ENCODE measurements at regions not wholly inside any gene's neighbourhood (a gene's known extent, or its start where the extent isn't known, plus 50 kb on each side); places are given as distances from the start of the nearest gene placed in this dataset.

- no peak overlapping the region for H3K4me3 ChIP-seq (ENCODE audit: low read depth, poor library complexity, severe bottlenecking)
- intact Hi-C loops (cut with DNase I; ENCODE audit: low total_unique reads): no loop called here
- DNase-seq (ENCODE audit: low spot score in 2 of 2): no peak
- WGBS, 2 donors: 23 to 24% methylated on average over 2 of the region's 2 CpGs
- no peak for TF ChIP-seq POLR2A (IDR thresholded peaks at IDR 0.05)
- TF ChIP-seq, protein P1, sequence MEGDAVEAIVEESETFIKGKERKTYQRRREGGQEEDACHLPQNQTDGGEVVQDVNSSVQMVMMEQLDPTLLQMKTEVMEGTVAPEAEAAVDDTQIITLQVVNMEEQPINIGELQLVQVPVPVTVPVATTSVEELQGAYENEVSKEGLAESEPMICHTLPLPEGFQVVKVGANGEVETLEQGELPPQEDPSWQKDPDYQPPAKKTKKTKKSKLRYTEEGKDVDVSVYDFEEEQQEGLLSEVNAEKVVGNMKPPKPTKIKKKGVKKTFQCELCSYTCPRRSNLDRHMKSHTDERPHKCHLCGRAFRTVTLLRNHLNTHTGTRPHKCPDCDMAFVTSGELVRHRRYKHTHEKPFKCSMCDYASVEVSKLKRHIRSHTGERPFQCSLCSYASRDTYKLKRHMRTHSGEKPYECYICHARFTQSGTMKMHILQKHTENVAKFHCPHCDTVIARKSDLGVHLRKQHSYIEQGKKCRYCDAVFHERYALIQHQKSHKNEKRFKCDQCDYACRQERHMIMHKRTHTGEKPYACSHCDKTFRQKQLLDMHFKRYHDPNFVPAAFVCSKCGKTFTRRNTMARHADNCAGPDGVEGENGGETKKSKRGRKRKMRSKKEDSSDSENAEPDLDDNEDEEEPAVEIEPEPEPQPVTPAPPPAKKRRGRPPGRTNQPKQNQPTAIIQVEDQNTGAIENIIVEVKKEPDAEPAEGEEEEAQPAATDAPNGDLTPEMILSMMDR (IDR thresholded peaks at IDR 0.05): no peak
These were observed 378.9 kb downstream of the SLCO4C1 start for GRCh38 chr5:101917166-101917565.

GRCh38 chr5:101915554-101915953 lies 380.5 kb downstream of the SLCO4C1 start:
- TF ChIP-seq, protein P1 (IDR thresholded peaks at IDR 0.05): no peak
- no peak for TF ChIP-seq POLR2A (IDR thresholded peaks at IDR 0.05)
- no peak overlapping the region for H3K4me3 ChIP-seq (ENCODE audit: low read depth, poor library complexity, severe bottlenecking)
- no peak for DNase-seq (ENCODE audit: low spot score in 2 of 2)
- intact Hi-C loops (cut with DNase I; ENCODE audit: low total_unique reads): no loop called here
- 74 to 78% methylated on average over 7 of the region's 7 CpGs for whole genome bisulfite sequencing, 2 donors

DNA sequence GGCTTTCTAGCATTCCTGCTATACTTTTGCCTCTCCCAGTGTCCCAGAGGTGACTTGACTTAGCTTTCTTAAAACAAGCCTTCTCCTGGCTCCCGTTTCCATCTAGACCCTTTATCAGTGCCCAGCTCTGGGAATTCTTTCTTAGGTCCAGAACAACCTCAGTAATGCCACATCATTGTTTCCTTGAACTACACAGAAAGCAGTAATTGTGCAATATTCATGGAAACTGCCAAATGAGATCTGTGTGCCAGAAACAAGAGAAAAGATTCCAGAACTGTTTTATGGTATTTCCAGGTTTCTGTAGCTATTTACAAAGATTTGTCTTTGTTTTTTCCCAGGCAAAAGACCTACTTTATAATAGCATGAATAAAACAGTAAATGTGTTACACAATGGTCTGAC lies 391.3 kb downstream of the SLCO4C1 start:
- DNase-seq (ENCODE audit: low spot score in 2 of 2): no peak
- TF ChIP-seq POLR2A (IDR thresholded peaks at IDR 0.05): no peak
- TF ChIP-seq, protein P1 (IDR thresholded peaks at IDR 0.05): no peak
- H3K4me3 ChIP-seq (ENCODE audit: low read depth, poor library complexity, severe bottlenecking): no peak overlapping the region
- intact Hi-C loops (cut with DNase I; ENCODE audit: low total_unique reads): no loop called here
- 24 to 35% methylated on average over 1 of the region's 1 CpG for WGBS, 2 donors

GRCh38 chr5:101897914-101898313 lies 398.2 kb downstream of the SLCO4C1 start:
- WGBS, 2 donors: 65 to 71% methylated on average over 5 of the region's 5 CpGs
- intact Hi-C loops (cut with DNase I; ENCODE audit: low total_unique reads): no loop called here

DNA sequence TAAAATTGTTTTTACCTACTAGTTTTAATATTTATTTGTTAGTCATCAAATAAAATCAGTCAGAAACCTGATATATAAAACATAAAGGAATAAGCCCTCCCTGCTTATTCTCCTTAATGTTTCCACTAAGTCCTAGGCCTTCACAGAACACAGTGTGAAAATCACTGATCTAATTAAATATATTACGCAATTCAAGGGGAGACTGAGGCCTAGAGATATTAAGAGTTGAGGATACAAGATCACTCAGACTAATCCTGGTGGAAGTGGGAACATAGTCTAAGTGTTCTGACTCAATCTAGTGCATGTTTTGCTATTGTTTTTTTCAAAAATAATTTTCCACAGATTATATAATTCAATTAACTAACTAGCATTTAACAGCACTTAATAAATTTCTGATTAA lies 401.1 kb downstream of the SLCO4C1 start:
- intact Hi-C loops (cut with DNase I; ENCODE audit: low total_unique reads): no loop called here
- H3K4me3 ChIP-seq (ENCODE audit: low read depth, poor library complexity, severe bottlenecking): no peak overlapping the region
- TF ChIP-seq, protein P1 (IDR thresholded peaks at IDR 0.05): no peak
- no peak for TF ChIP-seq POLR2A (IDR thresholded peaks at IDR 0.05)
- no peak for DNase-seq (ENCODE audit: low spot score in 2 of 2)
- 90 to 95% methylated on average over 1 of the region's 1 CpG for WGBS, 2 donors

More at GRCh38 chr5:101897914-101898313, 398.2 kb downstream of the SLCO4C1 start:
- TF ChIP-seq POLR2A (IDR thresholded peaks at IDR 0.05): no peak
- TF ChIP-seq, protein P1 (IDR thresholded peaks at IDR 0.05): no peak
- no peak for DNase-seq (ENCODE audit: low spot score in 2 of 2)
- no peak overlapping the region for H3K4me3 ChIP-seq (ENCODE audit: low read depth, poor library complexity, severe bottlenecking)

GRCh38 chr5:101878190-101878589 lies 417.9 kb downstream of the SLCO4C1 start:
- intact Hi-C loops (cut with DNase I; ENCODE audit: low total_unique reads): no loop called here
- no peak for DNase-seq (ENCODE audit: low spot score in 2 of 2)
- H3K4me3 ChIP-seq (ENCODE audit: low read depth, poor library complexity, severe bottlenecking): no peak overlapping the region
- 47 to 58% methylated on average over 2 of the region's 2 CpGs for WGBS, 2 donors
- TF ChIP-seq, protein P1 (IDR thresholded peaks at IDR 0.05): no peak
- TF ChIP-seq POLR2A (IDR thresholded peaks at IDR 0.05): no peak
